ENCODE measurements at regions not wholly inside any gene's neighbourhood (a gene's known extent, or its start where the extent isn't known, plus 50 kb on each side); places are given as distances from the start of the nearest gene placed in this dataset.

GRCh38 chr16:52597772-52598483 lies 51.0 kb upstream of the TOX3 start:
- Histone ChIP-seq H3K9me3 (ENCODE audit: control insufficient read depth in 1 of 2, insufficient read depth in 1 of 2, low read length in 2 of 2) (no peaks in the 10 kb centered on the region), H3K4me1 (ENCODE audit: insufficient read depth, low read length) (no peaks in the 10 kb centered on the region), H3K27ac (ENCODE audit: low read depth in 1 of 2, low read length in 2 of 2) (no peak overlapping the region), H3K27me3 (ENCODE audit: control insufficient read depth in 1 of 2, insufficient read depth in 2 of 2, low read length in 2 of 2) (no peaks in the 10 kb centered on the region), H3K4me3 (ENCODE audit: low read length) (no peak overlapping the region), H3K36me3 (ENCODE audit: insufficient read depth, low read length) (no peaks in the 10 kb centered on the region)
- no peak for TF ChIP-seq CTCF (IDR thresholded peaks at IDR 0.05)
- no peak overlapping the region for H3K4me3 Mint-ChIP-seq
- no peaks in the 10 kb centered on the region for H3K36me3 Mint-ChIP-seq (ENCODE audit: low read depth)
- no peak for ATAC-seq (ENCODE audit: poor library complexity)
- no peak for DNase-seq
- peaks cover 6% of the 10 kb centered on the region for H3K9me3 Mint-ChIP-seq
- no peaks in the 10 kb centered on the region for H3K27me3 Mint-ChIP-seq
- H3K27ac Mint-ChIP-seq: no peak overlapping the region
- intact Hi-C loops (cut with DNase I, micrococcal nuclease): no loop called here
- ChIA-PET POLR2A (no interaction called here), CTCF (no interaction called here)
- no peaks in the 10 kb centered on the region for H3K4me1 Mint-ChIP-seq (ENCODE audit: low read depth)

GRCh38 chr16:52597073-52597771 lies 50.3 kb upstream of the TOX3 start:
- DNase-seq: no peak
- no peak overlapping the region for H3K27ac Mint-ChIP-seq
- no peak for TF ChIP-seq CTCF (IDR thresholded peaks at IDR 0.05)
- H3K4me3 Mint-ChIP-seq: no peak overlapping the region
- H3K4me1 Mint-ChIP-seq (ENCODE audit: low read depth): no peaks in the 10 kb centered on the region
- Histone ChIP-seq H3K27ac (ENCODE audit: low read depth in 1 of 2, low read length in 2 of 2) (no peak overlapping the region), H3K36me3 (ENCODE audit: insufficient read depth, low read length) (no peaks in the 10 kb centered on the region), H3K9me3 (ENCODE audit: control insufficient read depth in 1 of 2, insufficient read depth in 1 of 2, low read length in 2 of 2) (no peaks in the 10 kb centered on the region), H3K27me3 (ENCODE audit: control insufficient read depth in 1 of 2, insufficient read depth in 2 of 2, low read length in 2 of 2) (no peaks in the 10 kb centered on the region), H3K4me1 (ENCODE audit: insufficient read depth, low read length) (no peaks in the 10 kb centered on the region), H3K4me3 (ENCODE audit: low read length) (no peak overlapping the region)
- ChIA-PET POLR2A (no interaction called here), CTCF (no interaction called here)
- no peaks in the 10 kb centered on the region for H3K27me3 Mint-ChIP-seq
- H3K36me3 Mint-ChIP-seq (ENCODE audit: low read depth): no peaks in the 10 kb centered on the region
- H3K9me3 Mint-ChIP-seq: peaks cover 8% of the 10 kb centered on the region
- no peak for ATAC-seq (ENCODE audit: poor library complexity)
- intact Hi-C loops (cut with DNase I, micrococcal nuclease): no loop called here

Data from CD4-positive, alpha-beta T cell (primary cell).